Stimulated activated CD4-positive, alpha-beta T cell treated with anti-CD3 and anti-CD28 coated beads, TNF-alpha, amount 100 ng/mL, for 1 hour (primary cell): ENCODE measurements at regions not wholly inside any gene's neighbourhood (a gene's known extent, or its start where the extent isn't known, plus 50 kb on each side); places are given as distances from the start of the nearest gene placed in this dataset.
"Not testable (repeated sequence)": the region's sequence is repeated elsewhere in the genome, so short reads cannot be mapped to it uniquely, and the experiment has no call there.

Experiments used
- DNase-seq, 3 donors: peaks; one replicate each; pipeline ENCODE4 v3.0.0-alpha.2; 2020; ENCODE audit warnings: low read depth in 3 of 3, low spot score in 1 of 3

- no peak for DNase-seq
These were observed 107.5 kb upstream of the SIM2 start for GRCh38 chr21:36591326-36591970.

GRCh38 chr21:36596174-36596573 lies 102.7 kb upstream of the SIM2 start:
- no peak for DNase-seq

GRCh38 chr21:36601362-36601761 lies 97.6 kb upstream of the SIM2 start:
- no peak for DNase-seq

- DNase-seq: no peak
These were observed 96.2 kb upstream of the SIM2 start for GRCh38 chr21:36602735-36603134.

- DNase-seq: no peak
These were observed 95.7 kb upstream of the SIM2 start for GRCh38 chr21:36603221-36603620.

- no peak for DNase-seq
These were observed 93.5 kb upstream of the SIM2 start for GRCh38 chr21:36605426-36605825.

GRCh38 chr21:36606287-36606982 lies 92.5 kb upstream of the SIM2 start:
- no peak for DNase-seq

- no peak for DNase-seq
These were observed 92.0 kb upstream of the SIM2 start for GRCh38 chr21:36606983-36607325.

- DNase-seq: no peak
These were observed 90.6 kb upstream of the SIM2 start for GRCh38 chr21:36608041-36608896.

GRCh38 chr21:36608897-36609225 lies 90.1 kb upstream of the SIM2 start:
- DNase-seq: no peak

- no peak for DNase-seq
These were observed 89.3 kb upstream of the SIM2 start for GRCh38 chr21:36609654-36610053.

GRCh38 chr21:36610201-36610600 lies 88.7 kb upstream of the SIM2 start:
- no peak for DNase-seq

- DNase-seq: no peak
These were observed 88.0 kb upstream of the SIM2 start for GRCh38 chr21:36610935-36611334.

- no peak for DNase-seq
These were observed 87.5 kb upstream of the SIM2 start for GRCh38 chr21:36611379-36611778.

- DNase-seq: no peak
These were observed 85.9 kb upstream of the SIM2 start for GRCh38 chr21:36613059-36613458.

GRCh38 chr21:36613554-36613953 lies 85.4 kb upstream of the SIM2 start:
- DNase-seq: no peak

- no peak for DNase-seq
These were observed 83.5 kb upstream of the SIM2 start for GRCh38 chr21:36615274-36615964.

GRCh38 chr21:36616773-36617172 lies 82.1 kb upstream of the SIM2 start:
- not testable (repeated sequence) for DNase-seq

GRCh38 chr21:36621794-36622193 lies 77.1 kb upstream of the SIM2 start:
- DNase-seq: not testable (repeated sequence)

- no peak for DNase-seq
These were observed 74.8 kb upstream of the SIM2 start for GRCh38 chr21:36624105-36624504.

GRCh38 chr21:36626791-36627190 lies 72.1 kb upstream of the SIM2 start:
- no peak for DNase-seq

- DNase-seq: no peak
These were observed 71.7 kb upstream of the SIM2 start for GRCh38 chr21:36627242-36627641.
